Hypothalamus (tissue), 51 donors: ENCODE measurements at regions not wholly inside any gene's neighbourhood (a gene's known extent, or its start where the extent isn't known, plus 50 kb on each side); places are given as distances from the start of the nearest gene placed in this dataset.

Experiments
- DNase-seq, 51 donors: peaks; one replicate each; lab custom pipeline; 2025; lab: John Stamatoyannopoulos, UW

DNA sequence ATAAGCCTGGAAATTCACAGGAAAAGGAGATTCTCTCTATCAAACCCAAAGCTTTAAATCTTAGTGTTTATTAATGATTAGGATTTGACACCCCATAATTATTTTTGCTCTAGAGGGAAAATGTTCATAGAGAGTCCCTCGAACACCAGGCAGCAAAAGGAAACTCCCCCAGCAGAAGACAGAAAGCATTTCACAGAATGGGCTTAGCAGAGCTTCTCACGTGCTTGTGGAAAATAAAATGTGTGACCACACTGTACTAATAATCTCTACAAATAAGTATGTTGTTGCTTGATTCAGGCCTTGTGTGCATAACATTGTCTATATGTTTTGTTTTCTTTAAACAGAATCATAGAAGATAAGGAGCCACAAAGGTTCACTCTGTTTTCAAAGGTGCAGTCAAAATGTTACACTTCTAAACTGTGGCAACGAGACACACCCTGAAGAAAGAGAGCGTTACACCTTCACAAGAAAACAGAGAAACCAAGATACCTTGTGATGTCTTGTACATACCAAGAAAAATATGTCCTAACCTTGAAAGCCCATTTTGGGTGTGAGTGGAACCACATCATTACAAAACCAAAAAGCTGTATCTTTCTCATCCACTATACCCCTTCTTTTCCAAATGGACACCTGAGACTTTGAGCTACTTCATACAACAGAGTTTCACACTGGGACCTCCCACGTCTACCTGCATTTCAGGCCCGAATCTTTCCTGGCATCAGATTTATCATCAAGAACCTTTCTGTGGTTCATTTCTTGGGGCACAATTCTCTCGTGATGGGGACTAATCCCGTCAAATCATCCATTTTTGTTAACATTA, 282.5 kb downstream of the ETS1 start:
- no peak for DNase-seq

- DNase-seq: no peak
Observed at GRCh38 chr11:128304116-128304515, 283.2 kb downstream of the ETS1 start.

GRCh38 chr11:128303383-128303782, 284.0 kb downstream of the ETS1 start:
- DNase-seq: no peak

GRCh38 chr11:128302425-128303186, 284.8 kb downstream of the ETS1 start:
- no peak for DNase-seq

GRCh38 chr11:128301756-128302155, 285.6 kb downstream of the ETS1 start:
- no peak for DNase-seq

DNA sequence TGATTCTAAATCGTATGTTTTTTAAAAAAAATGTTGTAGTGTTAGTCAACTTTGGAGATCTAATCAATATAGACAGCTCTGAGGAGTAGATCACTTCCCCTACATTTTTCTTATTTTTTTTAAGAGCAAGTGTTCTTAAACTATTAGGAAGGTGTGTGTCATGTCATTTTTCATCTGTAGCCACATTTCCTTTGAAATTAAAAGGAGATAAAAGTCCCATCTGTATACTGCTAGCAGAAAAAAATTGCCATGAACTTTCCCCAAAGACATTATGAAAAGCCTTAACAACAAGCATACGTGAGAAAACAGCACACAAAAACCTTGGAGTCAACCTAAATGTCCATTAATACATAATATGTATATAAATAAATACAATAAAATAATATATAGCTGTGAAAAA, 286.6 kb downstream of the ETS1 start:
- DNase-seq: no peak

GRCh38 chr11:128299132-128299726, 288.1 kb downstream of the ETS1 start:
- DNase-seq: no peak

DNA sequence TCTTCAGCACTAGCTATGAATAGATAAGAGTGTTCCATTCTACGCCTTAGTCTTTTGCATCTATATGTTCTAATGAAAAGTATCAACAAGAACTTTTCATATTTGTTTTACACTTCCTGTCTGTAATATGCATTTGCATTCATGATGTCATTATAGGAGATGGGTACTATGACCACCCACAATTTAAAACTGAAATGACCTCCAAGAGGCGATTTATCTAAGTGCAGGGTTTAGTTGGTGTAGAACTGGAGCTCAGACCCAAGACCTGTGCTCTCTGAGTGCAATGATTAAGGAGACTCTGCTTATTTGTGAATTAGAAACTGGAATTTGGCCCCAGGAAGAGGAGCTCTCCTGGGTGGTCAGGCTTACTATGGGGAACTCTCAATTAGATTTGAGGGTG, 289.1 kb downstream of the ETS1 start:
- DNase-seq: no peak

DNA sequence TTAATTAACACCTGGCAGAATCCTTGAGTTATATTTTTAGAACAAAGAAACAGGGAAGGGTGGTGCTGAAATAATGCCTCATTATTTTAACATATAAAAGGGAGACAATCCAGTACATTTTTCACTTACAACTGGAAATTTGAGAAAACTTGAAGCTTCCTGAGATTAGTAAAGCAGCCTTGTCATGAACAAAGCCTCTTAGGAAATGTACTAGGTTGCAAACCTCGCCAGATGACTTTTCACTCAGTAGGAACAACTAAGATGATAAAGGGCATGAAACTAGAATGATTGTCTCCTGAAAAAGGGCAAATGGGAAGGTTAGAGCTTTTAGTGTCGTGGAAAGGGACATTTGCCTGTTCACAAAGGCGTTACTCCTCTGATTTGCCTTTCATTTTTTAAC, 289.6 kb downstream of the ETS1 start:
- no peak for DNase-seq

DNA sequence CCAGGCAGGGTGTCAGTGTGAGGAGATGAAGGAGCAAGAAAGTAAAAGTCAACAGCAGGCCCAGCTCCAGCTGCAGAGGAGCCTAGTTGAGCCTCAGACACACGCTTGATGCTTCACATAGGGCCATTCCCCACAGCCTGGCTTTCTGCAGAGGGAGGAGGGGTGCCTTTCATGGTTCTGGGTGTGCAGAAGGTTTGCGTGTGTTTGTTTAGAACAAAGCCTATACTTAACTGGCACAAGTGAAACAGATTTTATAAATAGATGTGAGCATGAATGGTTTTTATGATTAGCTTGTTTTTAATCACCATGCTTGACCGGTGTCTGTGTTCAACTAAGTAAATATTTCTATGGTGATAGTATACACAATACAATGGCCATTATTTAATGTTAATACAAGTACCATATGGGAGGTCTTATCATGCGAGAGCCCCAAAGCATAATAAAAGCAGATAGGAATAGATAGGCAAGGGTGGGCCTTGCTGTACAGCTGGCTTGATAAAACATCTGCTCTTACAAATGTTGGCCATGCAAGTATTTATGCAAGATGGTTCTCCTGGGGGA, 290.2 kb downstream of the ETS1 start:
- no peak for DNase-seq

- DNase-seq: no peak
Observed at GRCh38 chr11:128294671-128295050, 292.7 kb downstream of the ETS1 start.

- DNase-seq: no peak
Observed at GRCh38 chr11:128294001-128294670, 293.2 kb downstream of the ETS1 start.

DNA sequence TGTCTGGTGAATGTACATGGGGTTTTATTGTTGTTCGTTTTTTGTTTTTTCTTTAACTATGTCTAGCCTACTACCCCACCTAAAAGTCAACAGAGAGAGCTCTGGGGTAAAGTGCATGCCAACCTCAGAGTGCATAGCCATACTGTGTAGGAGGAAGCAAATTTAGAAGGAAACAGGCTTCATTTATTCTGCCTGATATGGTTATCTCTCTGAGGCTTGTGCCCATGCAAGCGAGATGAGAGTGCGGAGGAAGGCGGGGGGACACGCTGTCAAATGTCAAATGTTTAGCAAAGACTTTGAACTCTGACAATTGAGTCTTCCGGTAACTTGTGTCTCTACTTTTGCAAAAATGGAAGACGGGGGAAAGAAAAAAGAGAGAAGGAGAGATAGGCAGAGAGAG, 295.5 kb downstream of the ETS1 start:
- DNase-seq: no peak

DNA sequence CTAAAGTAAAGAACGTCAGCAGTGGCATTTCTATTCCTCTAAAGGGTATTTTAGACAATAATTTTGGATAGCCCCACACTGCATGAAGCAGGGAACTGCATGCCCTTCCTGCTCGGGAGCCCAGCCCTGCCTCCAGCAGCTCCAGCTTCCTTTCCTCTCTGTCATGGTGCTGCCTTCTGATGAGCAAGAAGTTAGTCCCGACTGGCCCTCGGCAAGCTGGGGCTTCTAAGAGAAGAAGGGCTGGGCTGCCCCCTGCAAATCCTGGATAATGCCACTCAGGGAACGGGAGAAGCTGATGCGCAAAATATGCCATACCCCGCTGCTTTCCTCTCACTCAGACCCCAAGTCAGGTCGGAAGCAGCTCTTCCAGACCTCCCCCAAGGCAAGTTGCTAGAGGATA, 296.4 kb downstream of the ETS1 start:
- no peak for DNase-seq

DNA sequence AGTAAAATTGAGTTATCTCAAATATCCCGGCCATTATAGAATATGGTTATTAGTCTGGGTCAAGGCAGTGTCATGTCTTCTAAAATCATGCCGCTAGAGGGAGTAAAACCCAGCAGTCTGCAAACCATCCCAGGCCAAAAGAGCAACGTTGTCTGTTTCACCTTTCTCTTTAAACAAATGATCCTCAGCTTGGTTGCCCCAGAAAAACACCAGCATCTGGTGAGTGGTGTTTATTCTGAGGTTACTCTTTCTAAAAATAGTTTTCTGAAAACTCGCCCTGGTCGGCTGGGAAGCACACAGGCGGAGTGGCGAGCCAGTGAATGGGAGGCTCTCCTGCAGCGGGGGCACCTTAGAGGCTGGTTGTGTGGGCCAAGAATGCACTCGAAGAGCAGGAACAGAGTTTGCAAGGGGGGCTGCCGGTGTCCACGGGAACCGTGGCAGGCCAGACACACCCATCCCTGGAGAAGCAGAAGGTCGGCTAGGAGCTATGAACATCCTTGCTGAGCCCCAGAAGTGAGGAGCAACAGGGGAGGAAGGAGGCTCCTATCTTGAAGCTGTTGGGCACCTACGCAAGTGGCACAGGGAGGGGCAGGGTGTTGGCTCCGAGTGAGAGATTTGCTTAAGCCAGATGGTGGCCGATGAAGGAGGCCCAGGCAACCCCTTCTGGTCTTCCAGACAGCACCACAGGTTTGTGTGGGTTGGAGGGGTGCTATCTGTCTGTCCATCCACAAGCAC, 297.1 kb downstream of the ETS1 start:
- DNase-seq: peak in 23 of 51 donors; percentile 4 to 65 (median 22)

DNA sequence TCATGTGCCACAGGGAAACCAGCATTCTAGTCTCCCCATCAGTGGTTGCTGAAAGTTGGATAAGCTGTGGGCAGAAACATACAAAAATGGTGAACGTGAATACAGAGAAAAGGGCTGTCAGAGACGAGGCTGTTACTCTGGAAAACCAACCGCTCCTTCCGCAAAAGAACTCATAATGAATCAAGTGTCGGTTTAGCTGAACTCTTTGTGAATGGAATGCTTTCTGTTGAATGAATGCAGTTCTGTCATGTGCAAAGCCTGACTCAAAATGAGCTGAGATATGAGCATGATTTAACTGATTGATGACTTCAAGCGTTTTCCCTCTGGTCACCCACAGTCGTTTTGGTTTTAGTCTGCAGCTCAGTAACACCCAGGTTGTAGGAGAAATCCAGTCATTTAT, 298.3 kb downstream of the ETS1 start:
- no peak for DNase-seq

DNA sequence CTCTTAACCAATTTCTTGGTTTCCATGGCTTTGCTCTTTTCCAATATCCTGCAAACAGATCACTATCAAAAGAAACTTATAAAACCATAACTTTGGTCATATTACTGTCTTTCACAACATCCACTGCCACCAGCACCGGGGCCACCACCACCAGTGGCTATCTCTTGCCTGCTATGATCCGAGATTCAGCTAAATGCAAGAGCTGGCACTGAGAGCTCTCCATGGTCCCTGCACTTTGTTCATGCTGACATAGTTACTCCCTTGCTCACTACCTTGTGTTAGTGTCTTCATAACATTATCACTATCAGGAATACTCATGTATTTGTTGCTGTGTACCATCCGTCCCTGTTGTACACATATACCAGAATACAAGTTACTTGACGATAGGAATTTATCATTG, 299.0 kb downstream of the ETS1 start:
- DNase-seq: no peak

- no peak for DNase-seq
Observed at GRCh38 chr11:128285321-128285720, 302.0 kb downstream of the ETS1 start.

GRCh38 chr11:128284634-128285033, 302.7 kb downstream of the ETS1 start:
- DNase-seq: no peak

GRCh38 chr11:128283451-128283850, 303.9 kb downstream of the ETS1 start:
- no peak for DNase-seq
